Body of pancreas (tissue), 4 donors: ENCODE measurements at regions not wholly inside any gene's neighbourhood (a gene's known extent, or its start where the extent isn't known, plus 50 kb on each side); places are given as distances from the start of the nearest gene placed in this dataset.

Experiments used
- CTCF ChIP-seq, 7 experiments: fragments of 450-650 bp in 4 of 7; fragments of 200-600 bp in 3 of 7; sonication (generic) in 3 of 7; IDR thresholded peaks; one replicate each; pipeline ENCODE4 v1.5.1; 2016 to 2019; ENCODE audit warnings: antibody characterized with exemption in 7 of 7
- POLR2A ChIP-seq, 3 donors: fragments of 450-650 bp; IDR thresholded peaks; one replicate each; pipeline ENCODE4 v1.6.1; 2016; ENCODE audit warnings: antibody characterized with exemption in 3 of 3, mild to moderate bottlenecking in 2 of 3

- no peak for TF ChIP-seq CTCF (IDR thresholded peaks at IDR 0.05)
- TF ChIP-seq POLR2A (IDR thresholded peaks at IDR 0.05), result no peak
These were observed 155.1 kb upstream of the ARRDC3 start for GRCh38 chr5:91538179-91538578.
